Cardiac fibroblast (primary cell): ENCODE measurements at regions not wholly inside any gene's neighbourhood (a gene's known extent, or its start where the extent isn't known, plus 50 kb on each side); places are given as distances from the start of the nearest gene placed in this dataset.

ENCODE experiments used
- DNase-seq, 2 donors: peaks; one replicate each; pipeline versions ENCODE4 v3.0.0 to v3.0.0-alpha.2; 2010; ENCODE audit warnings: low read depth in 2 of 2
- H3K4me3 ChIP-seq, 2 donors: replicated peaks in 1 of 2; 1 replicate in 1 of 2; 2 replicates in 1 of 2; pipeline ENCODE4 v1.5.1; 2011; ENCODE audit warnings: low read depth in 2 of 2, low read length in 2 of 2, mild to moderate bottlenecking in 2 of 2, moderate library complexity in 1 of 2
- TF ChIP-seq, protein P1 (sequence below): IDR thresholded peaks from one replicate; pipeline ENCODE4 v1.5.1; 2011; ENCODE audit warnings: low read depth, mild to moderate bottlenecking, low read length, inconsistent platforms

DNA sequence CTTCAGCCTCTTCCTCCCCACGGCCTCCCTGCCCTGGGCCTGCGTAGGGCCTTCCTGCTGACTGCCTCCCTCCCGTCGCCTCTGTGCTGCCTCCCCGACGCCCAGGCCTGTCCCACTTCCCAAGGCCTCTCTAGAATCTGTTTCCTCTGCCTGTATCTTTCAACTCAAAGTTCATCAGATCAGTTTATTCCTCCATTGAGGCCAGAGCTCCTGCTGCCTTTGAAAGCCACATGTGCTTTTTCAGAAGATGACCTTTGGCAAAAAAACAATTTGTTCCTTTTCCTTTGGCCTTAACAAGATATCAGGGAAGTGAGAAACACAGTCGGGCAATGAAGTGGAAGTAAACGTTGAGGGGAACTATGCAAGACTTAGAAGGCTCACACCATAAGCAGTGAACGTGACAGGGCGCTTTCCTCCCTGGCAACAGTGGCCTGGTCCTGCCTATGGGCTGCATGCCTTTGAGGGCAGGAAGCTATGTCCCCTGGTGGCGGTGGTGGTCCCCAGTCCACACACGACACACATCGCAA, 85.9 kb downstream of the PSMG1 start:
- no peak for DNase-seq
- TF ChIP-seq, protein P1, sequence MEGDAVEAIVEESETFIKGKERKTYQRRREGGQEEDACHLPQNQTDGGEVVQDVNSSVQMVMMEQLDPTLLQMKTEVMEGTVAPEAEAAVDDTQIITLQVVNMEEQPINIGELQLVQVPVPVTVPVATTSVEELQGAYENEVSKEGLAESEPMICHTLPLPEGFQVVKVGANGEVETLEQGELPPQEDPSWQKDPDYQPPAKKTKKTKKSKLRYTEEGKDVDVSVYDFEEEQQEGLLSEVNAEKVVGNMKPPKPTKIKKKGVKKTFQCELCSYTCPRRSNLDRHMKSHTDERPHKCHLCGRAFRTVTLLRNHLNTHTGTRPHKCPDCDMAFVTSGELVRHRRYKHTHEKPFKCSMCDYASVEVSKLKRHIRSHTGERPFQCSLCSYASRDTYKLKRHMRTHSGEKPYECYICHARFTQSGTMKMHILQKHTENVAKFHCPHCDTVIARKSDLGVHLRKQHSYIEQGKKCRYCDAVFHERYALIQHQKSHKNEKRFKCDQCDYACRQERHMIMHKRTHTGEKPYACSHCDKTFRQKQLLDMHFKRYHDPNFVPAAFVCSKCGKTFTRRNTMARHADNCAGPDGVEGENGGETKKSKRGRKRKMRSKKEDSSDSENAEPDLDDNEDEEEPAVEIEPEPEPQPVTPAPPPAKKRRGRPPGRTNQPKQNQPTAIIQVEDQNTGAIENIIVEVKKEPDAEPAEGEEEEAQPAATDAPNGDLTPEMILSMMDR: no peak
- no peak overlapping the region for H3K4me3 ChIP-seq

DNA sequence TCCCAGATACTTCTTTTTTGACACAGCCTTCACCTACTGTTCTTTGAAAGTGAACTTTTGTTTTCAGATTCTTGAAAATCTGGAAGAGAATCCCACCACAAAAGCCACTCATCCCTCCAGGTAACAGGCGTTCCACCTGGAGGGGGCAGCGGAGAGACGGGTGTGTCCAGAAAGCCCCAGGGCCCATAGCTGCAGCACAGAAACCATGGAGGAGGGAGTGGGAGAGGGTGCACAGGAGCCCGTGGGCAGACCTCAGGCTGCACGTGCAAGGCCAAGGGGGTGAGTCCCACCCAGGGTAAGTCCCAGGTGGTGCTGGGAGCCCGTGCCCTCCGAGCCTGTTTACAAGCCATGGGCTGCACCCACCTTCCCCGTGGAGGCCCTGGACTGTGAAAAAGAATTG, 86.5 kb downstream of the PSMG1 start:
- TF ChIP-seq, protein P1: peak; percentile 3
- no peak for DNase-seq
- no peak overlapping the region for H3K4me3 ChIP-seq

DNA sequence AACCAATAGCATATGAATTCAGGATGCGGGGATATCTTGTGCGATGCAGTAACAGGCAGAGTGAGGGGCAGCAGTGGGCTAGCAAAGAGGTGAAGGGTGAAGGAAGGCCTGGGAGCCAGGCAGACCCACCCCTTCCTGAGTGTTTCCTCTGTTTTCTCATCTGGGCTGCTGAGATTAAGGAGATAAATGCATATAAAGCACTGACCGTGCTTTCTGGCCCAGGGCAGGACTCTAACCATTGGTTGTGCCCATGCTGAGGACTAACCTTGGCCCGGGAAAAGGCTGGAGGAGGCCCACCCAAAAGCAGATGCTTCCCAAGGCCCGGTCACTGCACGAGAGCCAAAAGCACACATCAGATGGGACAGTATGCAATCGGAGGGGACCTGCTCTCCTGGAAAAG, 87.6 kb downstream of the PSMG1 start:
- TF ChIP-seq, protein P1: no peak
- DNase-seq: no peak
- H3K4me3 ChIP-seq: no peak overlapping the region

DNA sequence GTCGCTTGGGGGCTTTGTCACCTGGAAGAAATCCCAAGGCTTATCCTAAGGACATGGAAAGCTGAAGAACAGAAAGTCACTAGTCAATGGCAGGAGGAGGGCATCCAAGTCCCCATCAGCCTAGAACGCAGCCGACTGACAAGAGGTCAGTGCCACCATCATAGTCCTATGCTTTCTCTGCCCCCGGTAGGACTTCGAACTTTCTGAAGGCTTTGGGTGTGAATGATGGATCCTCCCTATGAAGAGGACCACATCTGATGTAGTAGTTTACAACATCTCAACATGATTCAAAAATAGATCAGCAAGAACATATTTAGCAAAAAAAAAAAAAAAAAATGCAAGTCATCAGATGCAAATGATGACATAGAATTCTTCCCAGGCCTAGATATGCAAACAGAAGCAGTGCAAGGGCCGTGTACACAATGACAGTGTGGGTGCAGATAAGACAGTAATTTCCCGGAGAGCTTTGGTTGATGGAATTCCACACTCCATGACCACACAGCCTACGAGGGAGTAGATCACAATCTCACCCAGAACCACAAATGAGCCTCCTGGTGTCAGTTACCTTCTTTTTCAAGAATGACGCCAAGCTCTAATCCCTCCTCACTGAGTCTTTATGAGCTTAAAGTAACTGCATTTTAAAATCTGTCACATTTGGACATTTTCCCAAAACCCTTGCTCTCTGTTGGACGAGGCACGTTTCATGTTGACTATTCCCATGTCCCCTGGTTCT, 88.2 kb downstream of the PSMG1 start:
- TF ChIP-seq, protein P1: no peak
- DNase-seq: peak; percentile 80 to 97
- H3K4me3 ChIP-seq: no peak overlapping the region

DNA sequence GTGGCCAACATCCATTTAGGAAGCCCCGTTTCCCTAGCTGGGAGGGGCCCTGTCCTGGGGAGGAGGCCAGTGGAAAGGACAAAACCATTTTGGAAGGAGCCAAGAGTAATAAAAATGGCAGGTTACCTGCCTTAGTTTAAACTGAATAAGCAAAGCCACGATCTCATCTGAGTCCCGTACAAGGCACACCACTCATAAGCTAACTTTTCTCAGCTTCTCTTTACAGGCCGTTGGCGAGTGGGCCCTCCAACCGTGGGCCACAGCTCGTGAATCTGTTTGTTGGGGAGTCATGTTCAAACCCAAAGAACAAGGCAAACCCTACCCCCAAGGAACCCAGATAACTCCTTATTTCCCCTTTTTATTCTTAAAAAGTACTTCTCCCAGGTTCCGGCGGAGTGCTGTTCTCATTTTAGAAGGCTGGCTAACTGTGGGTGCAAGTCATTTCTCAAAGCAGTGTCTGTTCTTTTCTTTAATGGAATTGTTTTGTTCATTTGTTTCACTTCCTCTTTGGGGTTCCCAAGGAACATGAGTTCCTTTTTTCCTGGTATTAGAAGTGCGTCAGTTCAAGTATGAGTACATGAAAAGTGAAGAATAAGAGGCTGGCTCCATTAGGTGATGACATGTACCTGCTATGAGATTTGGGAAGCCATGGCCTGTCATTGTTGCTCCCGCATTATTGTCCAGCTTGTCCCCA, 89.0 kb downstream of the PSMG1 start:
- no peak overlapping the region for H3K4me3 ChIP-seq
- DNase-seq: no peak
- TF ChIP-seq, protein P1: no peak

DNA sequence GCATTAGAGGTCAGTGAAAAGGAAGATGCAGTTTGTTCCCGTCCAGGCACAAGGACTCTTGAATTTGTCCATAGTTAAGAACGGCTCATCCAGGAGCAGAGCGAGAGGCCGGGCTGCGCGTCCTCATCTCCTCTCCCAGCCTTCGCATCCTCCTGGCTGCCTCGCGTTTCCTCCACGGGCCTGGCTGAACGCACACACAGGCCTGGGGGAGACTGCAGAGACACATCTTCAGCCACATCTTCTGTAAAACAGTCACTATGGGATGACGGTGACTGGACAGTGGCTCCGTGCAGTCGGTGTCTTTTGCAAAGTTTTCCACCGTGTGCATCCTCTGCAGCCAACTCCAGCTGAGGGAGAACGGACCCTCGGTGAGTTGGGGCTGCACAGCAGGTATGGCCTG, 89.7 kb downstream of the PSMG1 start:
- TF ChIP-seq, protein P1: no peak
- DNase-seq: no peak
- H3K4me3 ChIP-seq: no peak overlapping the region
